HEK293 (cell line): ENCODE measurements at regions not wholly inside any gene's neighbourhood (a gene's known extent, or its start where the extent isn't known, plus 50 kb on each side); places are given as distances from the start of the nearest gene placed in this dataset.
A peak's percentile ranks its signal among the peaks of the same experiment; 100 is the strongest.

ENCODE experiments used
- CTCF ChIA-PET: fragments of 350-600 bp; formaldehyde crosslinking; extraction: SDS; loops from one replicate; lab custom pipeline; 2021; ENCODE audit warnings: antibody characterized with exemption; lab: Yijun Ruan, JAX
- POLR2A ChIA-PET: fragments of 300-600 bp; formaldehyde crosslinking; extraction: SDS; loops from one replicate; lab custom pipeline; 2020; ENCODE audit warnings: antibody characterized with exemption, inconsistent platforms; lab: Yijun Ruan, JAX
- H3K27ac ChIP-seq: fragments of 200-500 bp; sonication (Bioruptor generic); 2 replicates; pipeline ENCODE4 v1.5.1; 2014; ENCODE audit warnings: low read depth, low read length, control low read depth, inconsistent platforms; ENCODE audit errors: extremely low read depth
- H3K36me3 ChIP-seq, 2 experiments: fragments of 200-500 bp in 1 of 2; sonication (Bioruptor generic) in 1 of 2; 1 replicate in 1 of 2; 2 replicates in 1 of 2; pipeline ENCODE4 v1.5.1; 2014 to 2017; ENCODE audit warnings: inconsistent platforms in 2 of 2, low read length in 2 of 2; ENCODE audit not compliant: control insufficient read depth in 2 of 2, insufficient read depth in 1 of 2
- H3K4me1 ChIP-seq: fragments of 200-500 bp; sonication (Bioruptor generic); 2 replicates; pipeline ENCODE4 v1.5.1; 2014; ENCODE audit warnings: mild to moderate bottlenecking, low read length, inconsistent platforms; ENCODE audit not compliant: control insufficient read depth, insufficient read depth
- H3K4me3 ChIP-seq: 2 replicates; pipeline ENCODE4 v1.5.1; 2011; ENCODE audit warnings: low read depth, mild to moderate bottlenecking, control low read depth, low read length, moderate library complexity
- H3K9me3 ChIP-seq: fragments of 200-500 bp; sonication (Bioruptor generic); 2 replicates; pipeline ENCODE4 v1.5.1; 2014; ENCODE audit warnings: low read depth, low read length, inconsistent platforms; ENCODE audit not compliant: control insufficient read depth, insufficient read depth
- ATF2 ChIP-seq: fragments of 450-650 bp; formaldehyde crosslinking; IDR thresholded peaks from 2 replicates; pipeline ENCODE4 v1.5.1; 2016; ENCODE audit warnings: missing biosample characterization, missing genetic modification characterization, low read depth
- BCL6B ChIP-seq: fragments of 450-650 bp; formaldehyde crosslinking; IDR thresholded peaks from 2 replicates; pipeline ENCODE4 v1.5.1; 2017; ENCODE audit warnings: missing biosample characterization, missing genetic modification characterization
- CTCF ChIP-seq: fragments of 450-650 bp; formaldehyde crosslinking; IDR thresholded peaks from 2 replicates; pipeline ENCODE4 v1.5.1; 2016; ENCODE audit warnings: missing biosample characterization, missing genetic modification characterization
- GLI2 ChIP-seq: fragments of 450-650 bp; formaldehyde crosslinking; IDR thresholded peaks from 2 replicates; pipeline ENCODE4; 2017; ENCODE audit warnings: missing biosample characterization, missing genetic modification characterization, low read depth, borderline replicate concordance
- GLIS1 ChIP-seq: fragments of 450-650 bp; formaldehyde crosslinking; IDR thresholded peaks from 2 replicates; pipeline ENCODE4 v1.5.1; 2016; ENCODE audit warnings: missing biosample characterization, missing genetic modification characterization
- HOXD13 ChIP-seq: sonication (generic); formaldehyde crosslinking; IDR thresholded peaks from 2 replicates; pipeline ENCODE4 v1.8.0; 2022; ENCODE audit warnings: missing genetic modification reagents, borderline replicate concordance
- KLF17 ChIP-seq: fragments of 450-650 bp; formaldehyde crosslinking; IDR thresholded peaks from 2 replicates; pipeline ENCODE4 v1.5.1; 2016; ENCODE audit warnings: missing biosample characterization, missing genetic modification characterization
- ZBTB17 ChIP-seq: fragments of 450-650 bp; formaldehyde crosslinking; IDR thresholded peaks from 2 replicates; pipeline ENCODE4 v1.5.1; 2016; ENCODE audit warnings: missing biosample characterization, missing genetic modification characterization
- ZBTB8A ChIP-seq: fragments of 450-650 bp; formaldehyde crosslinking; IDR thresholded peaks from 2 replicates; pipeline ENCODE4 v1.5.1; 2016; ENCODE audit warnings: missing biosample characterization, missing genetic modification characterization
- ZNF133 ChIP-seq: fragments of 450-650 bp; formaldehyde crosslinking; IDR thresholded peaks from 2 replicates; pipeline ENCODE4 v1.5.1; 2016; ENCODE audit warnings: missing biosample characterization, missing genetic modification characterization
- ZNF280C ChIP-seq: fragments of 450-650 bp; formaldehyde crosslinking; IDR thresholded peaks from 2 replicates; pipeline ENCODE4 v1.5.1; 2016; ENCODE audit warnings: missing biosample characterization, missing genetic modification characterization
- ZNF341 ChIP-seq: fragments of 450-650 bp; formaldehyde crosslinking; IDR thresholded peaks from 2 replicates; pipeline ENCODE4; 2016; ENCODE audit warnings: low read depth, missing biosample characterization, missing genetic modification characterization
- ZNF639 ChIP-seq: fragments of 450-650 bp; formaldehyde crosslinking; IDR thresholded peaks from 2 replicates; pipeline ENCODE4 v1.5.1; 2016; ENCODE audit warnings: missing biosample characterization, missing genetic modification characterization
- ZNF747 ChIP-seq: fragments of 450-650 bp; formaldehyde crosslinking; IDR thresholded peaks from 2 replicates; pipeline ENCODE4 v1.5.1; 2016; ENCODE audit warnings: missing biosample characterization, missing genetic modification characterization

- no peak overlapping the region for H3K4me3 ChIP-seq
- POLR2A ChIA-PET = no interaction called here
- CTCF ChIA-PET = interaction anchor here (0.6 to 0.7 kb wide), 2 partner anchors 26 to 178 kb away, joined by 3 to 6 read pairs; no protein-coding TSS in a partner anchor
- H3K36me3 ChIP-seq = no peaks in the 10 kb centered on the region
- no peak overlapping the region for H3K27ac ChIP-seq
- H3K9me3 ChIP-seq = no peaks in the 10 kb centered on the region
- 0 out of 2 replicates have a peak, but pooled peaks have one; percentile 35 for TF ChIP-seq HOXD13 (CRISPR knock-in tag)
- TF ChIP-seq ZNF341 (tag by site-specific recombination) = no peak
- no peak for TF ChIP-seq BCL6B (tag by site-specific recombination)
- H3K4me1 ChIP-seq = no peaks in the 10 kb centered on the region
Observed at GRCh38 chr5:3511519-3511918, 84.1 kb upstream of the IRX1 start.

GRCh38 chr5:3510642-3511417 is 84.8 kb upstream of the IRX1 start:
- Histone ChIP-seq H3K27ac (no peak overlapping the region), H3K36me3 (no peaks in the 10 kb centered on the region), H3K9me3 (no peaks in the 10 kb centered on the region), H3K4me3 (no peak overlapping the region), H3K4me1 (no peaks in the 10 kb centered on the region)
- ChIA-PET POLR2A (no interaction called here), CTCF (interaction anchor here (0.7 kb wide), 1 partner anchor 178 kb away, joined by 3 read pairs; no protein-coding TSS in a partner anchor)
- TF ChIP-seq ATF2 (tag by site-specific recombination) (no peak), KLF17 (tag by site-specific recombination) (no peak), ZNF639 (tag by site-specific recombination) (no peak), ZNF133 (no peak), ZBTB17 (tag by site-specific recombination) (no peak), GLIS1 (tag by site-specific recombination) (no peak), ZNF280C (tag by site-specific recombination) (no peak), ZBTB8A (no peak), ZNF747 (tag by site-specific recombination) (no peak), GLI2 (tag by site-specific recombination) (no peak), CTCF (tag by site-specific recombination) (no peak)
